Muscle of back (tissue), 3 donors: ENCODE measurements at regions not wholly inside any gene's neighbourhood (a gene's known extent, or its start where the extent isn't known, plus 50 kb on each side); places are given as distances from the start of the nearest gene placed in this dataset.

ENCODE experiments used
- DNase-seq, 3 donors: peaks; one replicate each; pipeline versions ENCODE4 v3.0.0 to v3.0.0-alpha.2; 2013

GRCh38 chr7:136807598-136807997, 60.9 kb upstream of the CHRM2 start:
- no peak for DNase-seq

- DNase-seq: no peak
Measured at GRCh38 chr7:136803028-136803427, 65.4 kb upstream of the CHRM2 start.

- DNase-seq: no peak
Measured at GRCh38 chr7:136783934-136784333, 84.5 kb upstream of the CHRM2 start.

- DNase-seq: no peak
Measured at GRCh38 chr7:136741941-136742340, 126.5 kb upstream of the CHRM2 start.

GRCh38 chr7:136728945-136729344, 139.5 kb upstream of the CHRM2 start:
- DNase-seq: no peak

GRCh38 chr7:136726460-136726859, 142.0 kb upstream of the CHRM2 start:
- no peak for DNase-seq

GRCh38 chr7:136717910-136718557, 150.4 kb upstream of the CHRM2 start:
- peak in 1 of 3 donors; percentile 3 for DNase-seq

- no peak for DNase-seq
Measured at GRCh38 chr7:136714062-136714461, 154.4 kb upstream of the CHRM2 start.

- no peak for DNase-seq
Measured at GRCh38 chr7:136710751-136711150, 157.7 kb upstream of the CHRM2 start.

- DNase-seq: no peak
Measured at GRCh38 chr7:136709876-136710275, 158.6 kb upstream of the CHRM2 start.

GRCh38 chr7:136702913-136703312, 165.5 kb upstream of the CHRM2 start:
- no peak for DNase-seq

- DNase-seq: no peak
Measured at GRCh38 chr7:136698977-136699376, 169.5 kb upstream of the CHRM2 start.

- no peak for DNase-seq
Measured at GRCh38 chr7:136698231-136698630, 170.2 kb upstream of the CHRM2 start.

- no peak for DNase-seq
Measured at GRCh38 chr7:136697271-136697670, 171.2 kb upstream of the CHRM2 start.

GRCh38 chr7:136693166-136694119, 175.0 kb upstream of the CHRM2 start:
- DNase-seq: no peak

- no peak for DNase-seq
Measured at GRCh38 chr7:136692221-136692620, 176.2 kb upstream of the CHRM2 start.

- DNase-seq: no peak
Measured at GRCh38 chr7:136688601-136689000, 179.9 kb upstream of the CHRM2 start.

- DNase-seq: no peak
Measured at GRCh38 chr7:136687693-136688322, 180.6 kb upstream of the CHRM2 start.

GRCh38 chr7:136685501-136686173, 182.8 kb upstream of the CHRM2 start:
- DNase-seq: peak; percentile 5 to 15 (median 6)

- no peak for DNase-seq
Measured at GRCh38 chr7:136677471-136678365, 190.7 kb upstream of the CHRM2 start.

- DNase-seq: no peak
Measured at GRCh38 chr7:136667584-136667983, 200.9 kb upstream of the CHRM2 start.
